ENCODE measurements at regions not wholly inside any gene's neighbourhood (a gene's known extent, or its start where the extent isn't known, plus 50 kb on each side); places are given as distances from the start of the nearest gene placed in this dataset.

- TF ChIP-seq EZH2phosphoT487 (IDR thresholded peaks at IDR 0.05; ENCODE audit: low read depth) (no peak), CTCF (IDR thresholded peaks at IDR 0.05; ENCODE audit: low read depth, low read length) (no peak)
These were observed 82.3 kb downstream of the CD24 start for GRCh38 chr6:106892186-106892585.
